ENCODE measurements at regions not wholly inside any gene's neighbourhood (a gene's known extent, or its start where the extent isn't known, plus 50 kb on each side); places are given as distances from the start of the nearest gene placed in this dataset.

DNA sequence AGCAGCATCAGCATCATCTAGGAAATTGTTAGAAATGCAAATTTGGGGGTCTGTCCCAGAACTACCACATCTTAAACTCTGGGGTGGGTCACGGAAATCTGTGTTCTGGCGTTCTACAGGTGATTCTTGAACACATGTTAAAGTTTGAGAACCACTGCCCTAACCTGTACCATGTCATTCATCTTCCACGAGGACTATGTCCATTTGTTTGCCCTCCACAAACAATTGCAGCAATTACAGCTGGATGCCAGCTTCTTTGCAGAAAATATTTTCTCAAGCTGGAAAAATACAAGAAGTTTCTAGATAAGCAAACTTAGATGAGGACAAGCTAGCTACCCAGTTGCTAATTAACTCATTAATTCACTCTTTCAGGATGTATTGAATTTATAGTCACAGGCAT, 54.1 kb downstream of the MAFB start:
- TF ChIP-seq, protein P1, sequence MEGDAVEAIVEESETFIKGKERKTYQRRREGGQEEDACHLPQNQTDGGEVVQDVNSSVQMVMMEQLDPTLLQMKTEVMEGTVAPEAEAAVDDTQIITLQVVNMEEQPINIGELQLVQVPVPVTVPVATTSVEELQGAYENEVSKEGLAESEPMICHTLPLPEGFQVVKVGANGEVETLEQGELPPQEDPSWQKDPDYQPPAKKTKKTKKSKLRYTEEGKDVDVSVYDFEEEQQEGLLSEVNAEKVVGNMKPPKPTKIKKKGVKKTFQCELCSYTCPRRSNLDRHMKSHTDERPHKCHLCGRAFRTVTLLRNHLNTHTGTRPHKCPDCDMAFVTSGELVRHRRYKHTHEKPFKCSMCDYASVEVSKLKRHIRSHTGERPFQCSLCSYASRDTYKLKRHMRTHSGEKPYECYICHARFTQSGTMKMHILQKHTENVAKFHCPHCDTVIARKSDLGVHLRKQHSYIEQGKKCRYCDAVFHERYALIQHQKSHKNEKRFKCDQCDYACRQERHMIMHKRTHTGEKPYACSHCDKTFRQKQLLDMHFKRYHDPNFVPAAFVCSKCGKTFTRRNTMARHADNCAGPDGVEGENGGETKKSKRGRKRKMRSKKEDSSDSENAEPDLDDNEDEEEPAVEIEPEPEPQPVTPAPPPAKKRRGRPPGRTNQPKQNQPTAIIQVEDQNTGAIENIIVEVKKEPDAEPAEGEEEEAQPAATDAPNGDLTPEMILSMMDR (IDR thresholded peaks at IDR 0.05; ENCODE audit: low read length) = no peak
- TF ChIP-seq EZH2 (IDR thresholded peaks at IDR 0.05; ENCODE audit: borderline replicate concordance, low read length) = no peak
